IMR-90 (cell line): ENCODE measurements at regions not wholly inside any gene's neighbourhood (a gene's known extent, or its start where the extent isn't known, plus 50 kb on each side); places are given as distances from the start of the nearest gene placed in this dataset.

Source experiments
- ATAC-seq: fragments of 200-7000 bp; cut with Tn5 transposase; 2 replicates; pipeline ENCODE4 v1.9.1; 2020; ENCODE audit warnings: low read depth, mild to moderate bottlenecking, moderate library complexity
- BruUV-seq: library from RNA; stranded (reverse); fragments of 400-500 nt; replicated peaks from 2 replicates; lab custom pipeline; 2021; lab: Mats Ljungman, UMichigan
- CTCF ChIA-PET: fragments of 300-600 bp; formaldehyde crosslinking; extraction: SDS; loops from one replicate; lab custom pipeline; 2021; ENCODE audit warnings: antibody characterized with exemption; lab: Yijun Ruan, JAX
- POLR2A ChIA-PET: fragments of 300-600 bp; sonication (Branson Sonifier 250); formaldehyde crosslinking; loops from one replicate; lab custom pipeline; 2022; ENCODE audit warnings: antibody characterized with exemption; ENCODE audit not compliant: unreplicated experiment; lab: Charles Lee
- DNase-seq: peaks from one replicate; pipeline ENCODE4 v3.0.0; 2013
- H2AFZ ChIP-seq: replicated peaks from 2 replicates; pipeline ENCODE3; 2013; ENCODE audit warnings: low read length, mild to moderate bottlenecking; ENCODE audit not compliant: poor library complexity
- H2AK5ac ChIP-seq: 2 replicates; pipeline ENCODE4 v1.6.1; 2013; ENCODE audit warnings: low read depth, low read length, inconsistent platforms
- H2AK9ac ChIP-seq: replicated peaks from 2 replicates; pipeline ENCODE3; 2013; ENCODE audit warnings: mild to moderate bottlenecking, low read depth, low read length, moderate library complexity; ENCODE audit not compliant: poor library complexity
- H2BK120ac ChIP-seq: 2 replicates; pipeline ENCODE4 v1.6.1; 2013; ENCODE audit warnings: low read depth, low read length, inconsistent platforms
- H2BK15ac ChIP-seq: 3 replicates; pipeline ENCODE4 v1.6.1; 2013; ENCODE audit warnings: low read depth, low read length, inconsistent platforms
- H2BK20ac ChIP-seq: 2 replicates; pipeline ENCODE4 v1.6.1; 2013; ENCODE audit warnings: low read depth, mild to moderate bottlenecking, inconsistent platforms, low read length, moderate library complexity
- H2BK5ac ChIP-seq: 2 replicates; pipeline ENCODE4 v1.6.1; 2013; ENCODE audit warnings: mild to moderate bottlenecking, low read depth, low read length, inconsistent platforms; ENCODE audit not compliant: poor library complexity, severe bottlenecking
- H3K14ac ChIP-seq: replicated peaks from 2 replicates; pipeline ENCODE4 v1.6.1; 2013; ENCODE audit warnings: low read depth, low read length, inconsistent platforms
- H3K18ac ChIP-seq: 2 replicates; pipeline ENCODE4 v1.6.1; 2013; ENCODE audit warnings: low read depth, low read length, control low read depth
- H3K23ac ChIP-seq: 2 replicates; pipeline ENCODE4 v1.6.1; 2013; ENCODE audit warnings: low read depth, low read length, inconsistent platforms
- H3K27ac ChIP-seq: 2 replicates; pipeline ENCODE4 v1.5.1; 2013; ENCODE audit warnings: mild to moderate bottlenecking, control low read depth, low read length; ENCODE audit not compliant: insufficient read depth
- H3K27me3 ChIP-seq: 2 replicates; pipeline ENCODE4 v1.6.1; 2013; ENCODE audit warnings: low read length; ENCODE audit not compliant: control insufficient read depth, insufficient read depth
- H3K36me3 ChIP-seq: 2 replicates; pipeline ENCODE4 v1.6.1; 2013; ENCODE audit warnings: low read length, mixed read lengths; ENCODE audit not compliant: control insufficient read depth, insufficient read depth
- H3K4ac ChIP-seq: 2 replicates; pipeline ENCODE4 v1.6.1; 2013; ENCODE audit warnings: low read depth, low read length, inconsistent platforms
- H3K4me1 ChIP-seq: 2 replicates; pipeline ENCODE4 v1.6.1; 2013; ENCODE audit warnings: low read length, mixed read lengths; ENCODE audit not compliant: control insufficient read depth, insufficient read depth
- H3K4me2 ChIP-seq: 2 replicates; pipeline ENCODE4 v1.6.1; 2013; ENCODE audit warnings: low read depth, mild to moderate bottlenecking, control low read depth, low read length, moderate library complexity
- H3K4me3 ChIP-seq: 2 replicates; pipeline ENCODE4 v1.5.1; 2013; ENCODE audit warnings: low read depth, mild to moderate bottlenecking, control low read depth, low read length, moderate library complexity; ENCODE audit not compliant: insufficient read depth
- H3K56ac ChIP-seq: 2 replicates; pipeline ENCODE4 v1.6.1; 2013; ENCODE audit warnings: low read length, inconsistent platforms; ENCODE audit not compliant: insufficient read depth; ENCODE audit errors: extremely low read depth
- H3K79me1 ChIP-seq, 2 experiments: 2 replicates each; pipeline ENCODE4 v1.6.1; 2013; ENCODE audit warnings: low read length in 2 of 2, inconsistent platforms in 1 of 2, low read depth in 1 of 2
- H3K9ac ChIP-seq: 2 replicates; pipeline ENCODE4 v1.6.1; 2013; ENCODE audit warnings: low read depth, low read length, control low read depth
- H3K9me1 ChIP-seq: 2 replicates; pipeline ENCODE4 v1.6.1; 2013; ENCODE audit warnings: low read length, inconsistent platforms; ENCODE audit not compliant: insufficient read depth
- H3K9me3 ChIP-seq: 2 replicates; pipeline ENCODE4 v1.6.1; 2013; ENCODE audit warnings: low read length; ENCODE audit not compliant: control insufficient read depth, insufficient read depth
- H4K20me1 ChIP-seq: 2 replicates; pipeline ENCODE4 v1.6.1; 2013; ENCODE audit warnings: low read length, inconsistent platforms; ENCODE audit not compliant: insufficient read depth
- H4K5ac ChIP-seq: 2 replicates; pipeline ENCODE4 v1.6.1; 2013; ENCODE audit warnings: mild to moderate bottlenecking, low read depth, low read length, control low read depth
- H4K8ac ChIP-seq, 2 experiments: 2 replicates each; pipeline ENCODE4 v1.6.1; 2013; ENCODE audit warnings: low read depth in 2 of 2, low read length in 2 of 2, control low read depth in 1 of 2, inconsistent platforms in 1 of 2
- H4K91ac ChIP-seq: 2 replicates; pipeline ENCODE4 v1.6.1; 2013; ENCODE audit warnings: low read depth, low read length, inconsistent platforms; ENCODE audit not compliant: insufficient read depth
- BHLHE40 ChIP-seq: fragments of 150-350 bp; IDR thresholded peaks from 2 replicates; pipeline ENCODE4 v1.6.1; 2016; ENCODE audit warnings: mild to moderate bottlenecking, low read depth, low read length
- CEBPB ChIP-seq: IDR thresholded peaks from 2 replicates; pipeline ENCODE4 v1.6.1; 2012; ENCODE audit warnings: low read depth, low read length, improper control_type of control experiment
- CHD1 ChIP-seq: IDR thresholded peaks from 2 replicates; pipeline ENCODE4 v1.6.1; 2012; ENCODE audit warnings: low read depth, low read length, improper control_type of control experiment
- FOS ChIP-seq: fragments of 150-350 bp; IDR thresholded peaks from 2 replicates; pipeline ENCODE4 v1.6.1; 2016; ENCODE audit warnings: low read depth, low read length
- MAFK ChIP-seq: IDR thresholded peaks from 2 replicates; pipeline ENCODE4 v1.6.1; 2012; ENCODE audit warnings: low read depth, low read length, improper control_type of control experiment
- MAZ ChIP-seq: IDR thresholded peaks from 2 replicates; pipeline ENCODE4 v1.6.1; 2012; ENCODE audit warnings: low read depth, mild to moderate bottlenecking, low read length, improper control_type of control experiment, moderate library complexity, borderline replicate concordance
- MXI1 ChIP-seq: IDR thresholded peaks from 2 replicates; pipeline ENCODE4 v1.6.1; 2012; ENCODE audit warnings: low read depth, mild to moderate bottlenecking, low read length, moderate library complexity, borderline replicate concordance
- NFE2L2 ChIP-seq: fragments of 150-350 bp; IDR thresholded peaks from 2 replicates; pipeline ENCODE4 v1.6.1; 2016; ENCODE audit warnings: low read depth, mild to moderate bottlenecking, low read length
- POLR2A ChIP-seq: IDR thresholded peaks from 2 replicates; pipeline ENCODE4 v1.6.1; 2012; ENCODE audit warnings: mild to moderate bottlenecking, low read depth, low read length
- RAD21 ChIP-seq: IDR thresholded peaks from 2 replicates; pipeline ENCODE4 v1.6.1; 2012; ENCODE audit warnings: low read length, improper control_type of control experiment
- RCOR1 ChIP-seq: IDR thresholded peaks from 2 replicates; pipeline ENCODE4 v1.6.1; 2012; ENCODE audit warnings: mild to moderate bottlenecking, low read length, improper control_type of control experiment; ENCODE audit not compliant: insufficient replicate concordance
- RFX5 ChIP-seq: IDR thresholded peaks from 2 replicates; pipeline ENCODE4 v1.8.0; 2012; ENCODE audit warnings: low read depth, mild to moderate bottlenecking, low read length, moderate library complexity
- SMC3 ChIP-seq: fragments of 150-350 bp; IDR thresholded peaks from 2 replicates; pipeline ENCODE4 v1.6.1; 2016; ENCODE audit warnings: low read depth, mild to moderate bottlenecking, antibody characterized with exemption, low read length, moderate library complexity
- USF2 ChIP-seq: fragments of 150-350 bp; IDR thresholded peaks from 2 replicates; pipeline ENCODE4 v1.6.1; 2017; ENCODE audit warnings: mild to moderate bottlenecking, antibody characterized with exemption, low read length, low read depth
- dilution Hi-C: fragments of 300-500 bp; cut with HindIII; formaldehyde crosslinking; loops from one replicate; pipeline ENCODE4 v1.14.3; 2018; ENCODE audit warnings: low sequenced_read_pairs; ENCODE audit not compliant: unreplicated experiment
- in situ Hi-C: fragments of 300-500 bp; cut with MboI; formaldehyde crosslinking; loops from 3 replicates; pipeline ENCODE4 v1.14.3; 2019; ENCODE audit warnings: low sequenced_read_pairs, inconsistent platforms, mixed read lengths
- intact Hi-C: fragments of 100-400 bp; cut with micrococcal nuclease; formaldehyde crosslinking; loops from 2 replicates; pipeline ENCODE4 v1.10.0; 2022
- TF ChIP-seq, protein P1 (sequence below): fragments of 150-350 bp; IDR thresholded peaks from 2 replicates; pipeline ENCODE4 v1.6.1; 2016; ENCODE audit warnings: low read depth, mild to moderate bottlenecking, low read length, moderate library complexity, borderline replicate concordance
- TF ChIP-seq, protein P2 (sequence below): conservative IDR thresholded peaks from 2 replicates; pipeline ENCODE4 v1.5.1; 2012; ENCODE audit warnings: mild to moderate bottlenecking, low read depth, low read length, improper control_type of control experiment

DNA sequence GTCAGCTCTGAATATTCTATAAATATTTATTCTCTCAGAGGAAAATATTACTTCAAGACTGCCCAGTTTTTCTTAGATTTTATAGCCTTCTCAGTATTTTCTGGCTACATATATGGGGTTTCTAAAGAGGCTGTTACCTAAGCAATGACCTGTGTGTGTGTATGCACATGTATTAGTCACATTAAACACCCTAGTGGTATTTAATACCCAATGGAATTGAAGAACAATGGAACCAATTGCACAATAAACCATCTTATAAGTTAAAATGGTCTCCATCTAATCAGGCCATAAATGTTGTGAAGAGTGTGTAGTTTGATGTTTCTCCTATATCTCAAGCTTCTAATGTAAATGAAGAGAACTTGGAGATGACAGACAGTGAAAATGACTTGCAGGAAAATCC, 450.0 kb downstream of the SPATA31D1 start:
- POLR2A ChIA-PET = no interaction called here
- in situ Hi-C loops = no loop called here
- CTCF ChIA-PET = no interaction called here

More for the DNA sequence above, 450.0 kb downstream of the SPATA31D1 start:
- Histone ChIP-seq H3K56ac (no peak overlapping the region), H3K4ac (no peak overlapping the region), H4K8ac (no peak overlapping the region), H3K9me1 (no peaks in the 10 kb centered on the region), H3K4me2 (no peak overlapping the region), H3K36me3 (no peaks in the 10 kb centered on the region), H2AK9ac (no peak overlapping the region), H3K9me3 (peaks cover 4% of the 10 kb centered on the region), H3K18ac (no peak overlapping the region), H2BK20ac (no peak overlapping the region), H2AFZ (no peak overlapping the region), H3K14ac (no peak overlapping the region), H2BK120ac (no peak overlapping the region), H3K4me3 (no peak overlapping the region), H3K23ac (no peak overlapping the region), H4K20me1 (no peaks in the 10 kb centered on the region), H2BK5ac (no peak overlapping the region), H4K5ac (no peak overlapping the region), H3K27me3 (no peaks in the 10 kb centered on the region), H3K9ac (no peak overlapping the region), H2AK5ac (no peak overlapping the region), H3K79me1 (no peaks in the 10 kb centered on the region), H3K4me1 (no peaks in the 10 kb centered on the region), H2BK15ac (no peak overlapping the region), H4K91ac (no peak overlapping the region), H3K27ac (no peak overlapping the region)
- TF ChIP-seq SMC3 = no peak
- no peak for TF ChIP-seq NFE2L2
- no peak for TF ChIP-seq MAZ
- no peak for TF ChIP-seq MXI1
- TF ChIP-seq, protein P1, sequence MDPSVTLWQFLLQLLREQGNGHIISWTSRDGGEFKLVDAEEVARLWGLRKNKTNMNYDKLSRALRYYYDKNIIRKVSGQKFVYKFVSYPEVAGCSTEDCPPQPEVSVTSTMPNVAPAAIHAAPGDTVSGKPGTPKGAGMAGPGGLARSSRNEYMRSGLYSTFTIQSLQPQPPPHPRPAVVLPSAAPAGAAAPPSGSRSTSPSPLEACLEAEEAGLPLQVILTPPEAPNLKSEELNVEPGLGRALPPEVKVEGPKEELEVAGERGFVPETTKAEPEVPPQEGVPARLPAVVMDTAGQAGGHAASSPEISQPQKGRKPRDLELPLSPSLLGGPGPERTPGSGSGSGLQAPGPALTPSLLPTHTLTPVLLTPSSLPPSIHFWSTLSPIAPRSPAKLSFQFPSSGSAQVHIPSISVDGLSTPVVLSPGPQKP = no peak
- no peak for TF ChIP-seq CHD1
- TF ChIP-seq RCOR1 = no peak
- TF ChIP-seq CEBPB = no peak
- no peak for TF ChIP-seq POLR2A
- TF ChIP-seq, protein P2, sequence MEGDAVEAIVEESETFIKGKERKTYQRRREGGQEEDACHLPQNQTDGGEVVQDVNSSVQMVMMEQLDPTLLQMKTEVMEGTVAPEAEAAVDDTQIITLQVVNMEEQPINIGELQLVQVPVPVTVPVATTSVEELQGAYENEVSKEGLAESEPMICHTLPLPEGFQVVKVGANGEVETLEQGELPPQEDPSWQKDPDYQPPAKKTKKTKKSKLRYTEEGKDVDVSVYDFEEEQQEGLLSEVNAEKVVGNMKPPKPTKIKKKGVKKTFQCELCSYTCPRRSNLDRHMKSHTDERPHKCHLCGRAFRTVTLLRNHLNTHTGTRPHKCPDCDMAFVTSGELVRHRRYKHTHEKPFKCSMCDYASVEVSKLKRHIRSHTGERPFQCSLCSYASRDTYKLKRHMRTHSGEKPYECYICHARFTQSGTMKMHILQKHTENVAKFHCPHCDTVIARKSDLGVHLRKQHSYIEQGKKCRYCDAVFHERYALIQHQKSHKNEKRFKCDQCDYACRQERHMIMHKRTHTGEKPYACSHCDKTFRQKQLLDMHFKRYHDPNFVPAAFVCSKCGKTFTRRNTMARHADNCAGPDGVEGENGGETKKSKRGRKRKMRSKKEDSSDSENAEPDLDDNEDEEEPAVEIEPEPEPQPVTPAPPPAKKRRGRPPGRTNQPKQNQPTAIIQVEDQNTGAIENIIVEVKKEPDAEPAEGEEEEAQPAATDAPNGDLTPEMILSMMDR = no peak
- TF ChIP-seq FOS = no peak
- TF ChIP-seq RAD21 = no peak
- no peak for TF ChIP-seq MAFK
- no peak for TF ChIP-seq USF2
- TF ChIP-seq BHLHE40 = no peak
- no peak for TF ChIP-seq RFX5
- no peak for ATAC-seq
- BruUV-seq = no TSS peak
- dilution Hi-C loops (no loop called here), intact Hi-C loops (no loop called here)
- no peak for DNase-seq
